Gastroesophageal sphincter (tissue), 3 donors: ENCODE measurements at regions not wholly inside any gene's neighbourhood (a gene's known extent, or its start where the extent isn't known, plus 50 kb on each side); places are given as distances from the start of the nearest gene placed in this dataset.

Experiments used
- EP300 ChIP-seq: sonication (generic); formaldehyde crosslinking; IDR thresholded peaks from one replicate; pipeline ENCODE4 v1.6.1; 2017; ENCODE audit warnings: antibody characterized with exemption, mild to moderate bottlenecking
- POLR2A ChIP-seq, 2 donors: fragments of 450-650 bp; IDR thresholded peaks; one replicate each; pipeline ENCODE4 v1.6.1; 2017; ENCODE audit warnings: antibody characterized with exemption in 2 of 2, mild to moderate bottlenecking in 2 of 2, moderate library complexity in 1 of 2
- TF ChIP-seq, protein P1 (sequence below), 4 experiments: fragments of 200-600 bp in 2 of 4; fragments of 450-650 bp in 2 of 4; sonication (generic) in 1 of 4; IDR thresholded peaks; one replicate each; pipeline ENCODE4 v1.5.1; 2017 to 2019; ENCODE audit warnings: antibody characterized with exemption in 4 of 4, mild to moderate bottlenecking in 2 of 4, moderate library complexity in 2 of 4

DNA sequence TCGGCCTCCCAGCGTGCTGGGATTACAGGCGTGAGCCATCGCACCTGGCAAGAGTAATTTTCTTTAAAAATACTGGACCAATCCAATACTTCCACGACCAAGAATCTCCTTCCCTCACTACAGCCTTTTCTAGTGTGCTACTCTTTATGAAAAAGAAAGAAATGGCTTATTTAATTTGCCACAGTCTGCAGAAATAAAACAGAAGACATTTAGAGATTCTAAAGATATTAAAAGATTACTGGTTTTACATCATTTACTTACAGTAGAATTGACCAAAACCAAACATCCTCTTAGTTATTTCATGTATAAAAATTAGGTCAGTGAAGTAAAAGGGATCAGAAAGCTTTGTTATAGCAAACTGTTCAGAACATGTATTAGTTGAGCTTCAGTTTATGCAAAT is 679.6 kb downstream of the MAT2B start:
- TF ChIP-seq POLR2A (IDR thresholded peaks at IDR 0.05) (no peak), EP300 (no peak)
- TF ChIP-seq, protein P1, sequence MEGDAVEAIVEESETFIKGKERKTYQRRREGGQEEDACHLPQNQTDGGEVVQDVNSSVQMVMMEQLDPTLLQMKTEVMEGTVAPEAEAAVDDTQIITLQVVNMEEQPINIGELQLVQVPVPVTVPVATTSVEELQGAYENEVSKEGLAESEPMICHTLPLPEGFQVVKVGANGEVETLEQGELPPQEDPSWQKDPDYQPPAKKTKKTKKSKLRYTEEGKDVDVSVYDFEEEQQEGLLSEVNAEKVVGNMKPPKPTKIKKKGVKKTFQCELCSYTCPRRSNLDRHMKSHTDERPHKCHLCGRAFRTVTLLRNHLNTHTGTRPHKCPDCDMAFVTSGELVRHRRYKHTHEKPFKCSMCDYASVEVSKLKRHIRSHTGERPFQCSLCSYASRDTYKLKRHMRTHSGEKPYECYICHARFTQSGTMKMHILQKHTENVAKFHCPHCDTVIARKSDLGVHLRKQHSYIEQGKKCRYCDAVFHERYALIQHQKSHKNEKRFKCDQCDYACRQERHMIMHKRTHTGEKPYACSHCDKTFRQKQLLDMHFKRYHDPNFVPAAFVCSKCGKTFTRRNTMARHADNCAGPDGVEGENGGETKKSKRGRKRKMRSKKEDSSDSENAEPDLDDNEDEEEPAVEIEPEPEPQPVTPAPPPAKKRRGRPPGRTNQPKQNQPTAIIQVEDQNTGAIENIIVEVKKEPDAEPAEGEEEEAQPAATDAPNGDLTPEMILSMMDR (IDR thresholded peaks at IDR 0.05) = no peak
